ENCODE measurements at regions not wholly inside any gene's neighbourhood (a gene's known extent, or its start where the extent isn't known, plus 50 kb on each side); places are given as distances from the start of the nearest gene placed in this dataset.

- TF ChIP-seq CTCF (IDR thresholded peaks at IDR 0.05; ENCODE audit: insufficient read depth, low read depth, low read length) (no peak), EZH2 (IDR thresholded peaks at IDR 0.05; ENCODE audit: insufficient read depth, low read length) (no peak)
Measured at GRCh38 chr3:31370380-31370666, 162.4 kb upstream of the STT3B start.
